Endothelial cell of umbilical vein (primary cell): ENCODE measurements at regions not wholly inside any gene's neighbourhood (a gene's known extent, or its start where the extent isn't known, plus 50 kb on each side); places are given as distances from the start of the nearest gene placed in this dataset.

Experiments
- BruUV-seq: library from RNA; stranded (reverse); fragments of 400-500 nt; replicated peaks from 2 replicates; lab custom pipeline; 2021; lab: Mats Ljungman, UMichigan
- CTCF ChIA-PET: fragments of 300-600, 350-600 bp; sonication (Branson Sonifier 250); formaldehyde crosslinking; loops from one replicate; lab custom pipeline; 2021; ENCODE audit warnings: antibody characterized with exemption, inconsistent platforms; lab: Charles Lee
- POLR2A ChIA-PET: fragments of 300-600, 350-600 bp; sonication (Branson Sonifier 250); formaldehyde crosslinking; loops from one replicate; lab custom pipeline; 2021; ENCODE audit warnings: antibody characterized with exemption, inconsistent platforms; lab: Charles Lee
- DNase-seq: peaks from one replicate; pipeline ENCODE4 v3.0.0-alpha.2; 2011; ENCODE audit warnings: low read depth, low spot score
- FAIRE-seq: peaks from 2 replicates; lab custom pipeline; 2011; peaks lifted over from hg19 to GRCh38; lab: Jason Lieb, UNC
- H2AFZ ChIP-seq: 2 replicates; pipeline ENCODE4 v1.6.0; 2012; ENCODE audit warnings: low read depth, low read length, control low read depth, inconsistent platforms
- H3K27ac ChIP-seq: 2 replicates; pipeline ENCODE4 v1.5.1; 2011; ENCODE audit warnings: low read depth, mild to moderate bottlenecking, control low read depth, low read length, moderate library complexity; ENCODE audit not compliant: insufficient read depth
- H3K27me3 ChIP-seq, 2 experiments: 2 replicates each; pipeline versions ENCODE4 v1.6.0 to v1.6.1; 2011; ENCODE audit warnings: low read length in 2 of 2, mixed read lengths in 1 of 2; ENCODE audit not compliant: control insufficient read depth in 2 of 2, insufficient read depth in 2 of 2
- H3K36me3 ChIP-seq, 2 experiments: 2 replicates in 1 of 2; 3 replicates in 1 of 2; pipeline ENCODE4 v1.5.1; 2011; ENCODE audit warnings: low read length in 2 of 2, mild to moderate bottlenecking in 1 of 2, moderate library complexity in 1 of 2; ENCODE audit not compliant: control insufficient read depth in 2 of 2, insufficient read depth in 2 of 2; ENCODE audit errors: extremely low read depth in 1 of 2
- H3K4me1 ChIP-seq: 3 replicates; pipeline ENCODE4 v1.5.1; 2011; ENCODE audit warnings: mild to moderate bottlenecking, low read length; ENCODE audit not compliant: control insufficient read depth, insufficient read depth; ENCODE audit errors: extremely low read depth
- H3K4me2 ChIP-seq: 2 replicates; pipeline ENCODE4 v1.6.1; 2011; ENCODE audit warnings: low read length, control low read depth, mixed read lengths; ENCODE audit not compliant: insufficient read depth
- H3K4me3 ChIP-seq, 3 experiments: fragments of 200-600 bp in 1 of 3; sonication (generic), shearing (Covaris generic) in 1 of 3; replicated peaks in 1 of 3; 2 replicates each; pipeline ENCODE4 v1.5.1; 2011 to 2016; ENCODE audit warnings: control low read depth in 3 of 3, low read length in 3 of 3, mild to moderate bottlenecking in 2 of 3, inconsistent platforms in 1 of 3, low read depth in 1 of 3, moderate library complexity in 1 of 3; ENCODE audit not compliant: insufficient read depth in 1 of 3
- H3K79me2 ChIP-seq: 2 replicates; pipeline ENCODE4 v1.6.0; 2012; ENCODE audit warnings: low read length, inconsistent platforms; ENCODE audit not compliant: control insufficient read depth, insufficient read depth
- H3K9ac ChIP-seq: replicated peaks from 2 replicates; pipeline ENCODE3; 2011; ENCODE audit warnings: low read length, control low read depth; ENCODE audit not compliant: insufficient read depth; ENCODE audit errors: extremely low read depth
- H3K9me1 ChIP-seq: replicated peaks from 3 replicates; pipeline ENCODE4 v1.6.0; 2011; ENCODE audit warnings: mild to moderate bottlenecking, low read length; ENCODE audit not compliant: control insufficient read depth, insufficient read depth; ENCODE audit errors: extremely low read depth
- H3K9me3 ChIP-seq: replicated peaks from 2 replicates; pipeline ENCODE4 v1.5.1; 2012; ENCODE audit warnings: low read length, inconsistent platforms; ENCODE audit not compliant: control insufficient read depth, insufficient read depth
- H4K20me1 ChIP-seq: replicated peaks from 2 replicates; pipeline ENCODE3; 2011; ENCODE audit warnings: mild to moderate bottlenecking, low read length; ENCODE audit not compliant: control insufficient read depth, insufficient read depth; ENCODE audit errors: extremely low read depth
- CTCF ChIP-seq, 2 donors: IDR thresholded peaks; 1 replicate in 1 of 2; 2 replicates in 1 of 2; pipeline ENCODE4 v1.5.1; 2011; ENCODE audit warnings: low read length in 2 of 2, mild to moderate bottlenecking in 2 of 2, moderate library complexity in 2 of 2, control low read depth in 1 of 2, inconsistent platforms in 1 of 2, low read depth in 1 of 2; ENCODE audit not compliant: insufficient read depth in 1 of 2; ENCODE audit errors: extremely low read depth in 1 of 2
- EZH2 ChIP-seq: IDR thresholded peaks from 2 replicates; pipeline ENCODE4 v1.6.1; 2012; ENCODE audit warnings: borderline replicate concordance, low read depth, mild to moderate bottlenecking, moderate library complexity, low read length, inconsistent platforms; ENCODE audit not compliant: severe bottlenecking
- FOS ChIP-seq: IDR thresholded peaks from 2 replicates; pipeline ENCODE4 v1.6.1; 2011; ENCODE audit warnings: mild to moderate bottlenecking, low read length, moderate library complexity, borderline replicate concordance; ENCODE audit not compliant: insufficient read depth
- GATA2 ChIP-seq: IDR thresholded peaks from 2 replicates; pipeline ENCODE4 v1.7.0; 2011; ENCODE audit warnings: low read depth, mild to moderate bottlenecking, moderate library complexity, mixed read lengths, low read length; ENCODE audit not compliant: insufficient read length, insufficient read depth
- JUN ChIP-seq: IDR thresholded peaks from 2 replicates; pipeline ENCODE4 v1.6.1; 2011; ENCODE audit warnings: borderline replicate concordance, low read depth; ENCODE audit not compliant: insufficient read length, insufficient read depth
- MAX ChIP-seq: IDR thresholded peaks from 2 replicates; pipeline ENCODE4 v1.6.1; 2011; ENCODE audit not compliant: insufficient read depth, insufficient read length
- MYC ChIP-seq: IDR thresholded peaks from one replicate; pipeline ENCODE4 v1.6.1; 2011; ENCODE audit warnings: mild to moderate bottlenecking, low read depth, low read length
- POLR2A ChIP-seq: IDR thresholded peaks from 2 replicates; pipeline ENCODE4 v1.6.1; 2012; ENCODE audit warnings: low read depth, mild to moderate bottlenecking, control low read depth, low read length
- POLR2AphosphoS5 ChIP-seq: IDR thresholded peaks from 2 replicates; pipeline ENCODE4 v1.6.1; 2012; ENCODE audit warnings: low read depth, mild to moderate bottlenecking, control low read depth, low read length, moderate library complexity; ENCODE audit not compliant: insufficient read depth
- dilution Hi-C: fragments of 300-500 bp; cut with MboI; formaldehyde crosslinking; loops from one replicate; pipeline ENCODE4 v1.15.0; 2019; ENCODE audit warnings: low sequenced_read_pairs; ENCODE audit not compliant: extremely low pct_ligation_motif_present
- intact Hi-C: fragments of 100-400 bp; cut with micrococcal nuclease; formaldehyde crosslinking; loops from one replicate; pipeline ENCODE4 v1.10.0; 2022

GRCh38 chr5:153039501-153039900 is 451.0 kb upstream of the GRIA1 start:
- H3K9ac ChIP-seq = no peak overlapping the region
- intact Hi-C loops (no loop called here), dilution Hi-C loops (no loop called here)
- peaks cover 2% of the 10 kb centered on the region for H3K9me3 ChIP-seq
- DNase-seq (no peak), FAIRE-seq (no peak)
- H2AFZ ChIP-seq = no peak overlapping the region
- TF ChIP-seq JUN (no peak), POLR2AphosphoS5 (no peak), CTCF (IDR thresholded peaks at IDR 0.05; ENCODE audit: extremely low read depth in 1 of 2, insufficient read depth in 1 of 2, low read depth in 1 of 2, low read length in 2 of 2) (no peak), FOS (no peak), MYC (no peak)
- H3K4me1 ChIP-seq = no peaks in the 10 kb centered on the region
- H3K27me3 ChIP-seq = no peaks in the 10 kb centered on the region
- no peaks in the 10 kb centered on the region for H3K9me1 ChIP-seq
- H4K20me1 ChIP-seq = no peaks in the 10 kb centered on the region
- POLR2A ChIA-PET = no interaction called here
- H3K4me2 ChIP-seq = no peak overlapping the region
- H3K27ac ChIP-seq = no peak overlapping the region
- CTCF ChIA-PET = no interaction called here
- no peaks in the 10 kb centered on the region for H3K79me2 ChIP-seq
- no TSS peak for BruUV-seq
- no peak overlapping the region for H3K4me3 ChIP-seq
- no peaks in the 10 kb centered on the region for H3K36me3 ChIP-seq

- Histone ChIP-seq H3K9ac (no peak overlapping the region), H4K20me1 (no peaks in the 10 kb centered on the region), H3K9me3 (peaks cover 3% of the 10 kb centered on the region), H3K4me2 (no peak overlapping the region), H3K4me3 (no peak overlapping the region), H3K27me3 (no peaks in the 10 kb centered on the region), H3K79me2 (no peaks in the 10 kb centered on the region), H3K9me1 (no peaks in the 10 kb centered on the region), H3K36me3 (no peaks in the 10 kb centered on the region), H3K4me1 (no peaks in the 10 kb centered on the region), H3K27ac (no peak overlapping the region), H2AFZ (no peak overlapping the region)
- BruUV-seq = no TSS peak
- intact Hi-C loops = no loop called here
- dilution Hi-C loops = no loop called here
- no peak for DNase-seq
- ChIA-PET CTCF (no interaction called here), POLR2A (no interaction called here)
- no peak for FAIRE-seq
- no peak for TF ChIP-seq GATA2
- TF ChIP-seq POLR2A = no peak
- no peak for TF ChIP-seq CTCF (IDR thresholded peaks at IDR 0.05; ENCODE audit: extremely low read depth in 1 of 2, insufficient read depth in 1 of 2, low read depth in 1 of 2, low read length in 2 of 2)
- TF ChIP-seq MYC = no peak
- no peak for TF ChIP-seq POLR2AphosphoS5
- no peak for TF ChIP-seq JUN
- TF ChIP-seq MAX = no peak
- TF ChIP-seq EZH2 = no peak
- no peak for TF ChIP-seq FOS
These were observed 446.6 kb upstream of the GRIA1 start for GRCh38 chr5:153043886-153044285.
